Stimulated activated CD4-positive, alpha-beta T cell treated with anti-CD3 and anti-CD28 coated beads, Interleukin-2, amount 100 ng/mL, for 4 hours (primary cell): ENCODE measurements at regions not wholly inside any gene's neighbourhood (a gene's known extent, or its start where the extent isn't known, plus 50 kb on each side); places are given as distances from the start of the nearest gene placed in this dataset.

Source experiments
- DNase-seq: peaks from one replicate; pipeline ENCODE4 v3.0.0-alpha.2; 2020; ENCODE audit warnings: low read depth

GRCh38 chr15:39127151-39127790, 453.6 kb upstream of the THBS1 start:
- DNase-seq = no peak

DNA sequence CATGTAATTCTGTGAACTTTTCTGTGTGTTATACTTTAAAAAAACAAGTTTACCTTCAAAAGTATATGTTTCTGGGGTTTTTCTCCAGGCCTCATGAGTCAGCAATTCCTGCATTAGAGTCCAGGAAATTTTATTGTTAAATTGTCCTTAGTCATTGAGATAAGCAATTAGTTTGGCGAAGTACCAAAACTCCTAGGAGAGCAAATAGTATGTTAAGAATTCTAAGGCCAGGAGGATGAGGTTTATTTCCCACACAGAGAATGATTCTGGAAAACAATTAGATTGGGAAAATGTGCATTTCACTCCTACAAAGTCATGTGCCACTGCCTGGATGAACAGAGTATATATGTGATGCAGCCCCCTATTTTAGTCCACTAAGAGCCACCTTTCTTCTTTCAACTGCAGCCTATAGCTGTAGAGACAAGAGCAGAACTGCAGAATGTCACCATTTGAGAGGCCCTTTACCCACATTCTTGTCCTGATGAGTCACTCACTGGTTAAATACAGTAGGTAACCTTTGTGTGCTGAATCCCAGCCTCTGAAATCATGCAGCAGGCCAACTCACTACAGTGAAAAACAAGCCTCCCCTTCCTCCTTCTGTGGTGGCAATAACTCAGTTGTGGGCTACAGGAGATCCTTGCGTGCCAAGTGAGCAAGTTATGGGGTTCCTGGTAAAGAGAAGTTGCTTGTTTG, 452.8 kb upstream of the THBS1 start:
- DNase-seq = no peak

DNA sequence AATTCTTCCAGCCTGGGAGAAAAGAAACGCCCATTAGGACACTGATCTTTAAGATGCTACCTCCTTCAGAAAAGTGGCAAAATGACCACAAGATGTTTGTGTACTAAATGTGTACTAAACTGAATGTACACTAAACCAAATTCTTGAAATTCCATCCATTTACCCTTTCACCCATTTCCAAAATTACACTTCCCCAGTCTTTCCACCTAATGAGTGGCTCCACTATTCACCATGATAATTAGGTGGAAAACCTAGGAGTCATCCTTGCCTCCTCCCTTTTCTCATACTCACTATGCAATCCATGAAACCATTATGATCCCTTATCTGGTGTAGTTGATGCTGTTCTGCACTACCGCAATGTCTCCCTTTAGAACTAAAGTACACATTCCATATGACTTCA, 452.1 kb upstream of the THBS1 start:
- no peak for DNase-seq

DNA sequence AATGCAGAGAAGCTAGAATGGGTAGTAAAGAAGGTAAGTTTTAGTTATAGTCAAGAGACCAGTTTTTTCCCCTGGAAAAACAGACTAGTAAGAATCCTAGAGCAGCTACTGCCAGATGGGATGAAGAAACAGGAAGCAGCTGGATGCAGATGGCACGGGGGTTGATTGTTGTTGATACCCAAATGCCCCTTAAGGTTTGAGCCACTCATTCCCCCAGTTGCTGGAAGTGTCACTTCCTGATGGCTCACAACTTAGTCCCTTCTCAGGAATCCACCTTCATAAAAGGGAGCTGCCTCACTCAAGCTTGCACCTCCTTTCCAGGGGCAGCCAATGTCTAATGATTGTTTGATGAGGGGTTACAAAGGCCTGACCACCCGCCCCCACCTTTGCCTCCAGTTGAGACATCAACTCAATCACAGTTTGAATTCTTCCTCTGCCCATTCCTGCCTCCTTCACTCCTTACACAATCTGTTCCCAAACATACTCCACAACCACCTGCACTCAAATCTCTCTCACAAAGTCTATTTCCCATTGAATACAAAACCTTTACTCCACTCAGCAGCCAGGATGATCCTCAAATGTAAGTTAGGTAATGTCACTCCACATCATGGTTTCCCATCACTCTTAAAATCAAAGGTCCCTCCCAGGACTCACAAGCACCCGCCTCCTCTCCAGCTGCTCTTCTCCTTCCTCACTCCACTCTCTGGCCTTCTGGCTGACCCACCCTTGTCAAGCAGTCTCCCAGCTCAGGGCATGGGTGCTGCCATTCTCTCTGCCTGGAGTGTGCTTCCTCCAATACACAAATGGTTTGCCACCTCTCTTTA, 450.1 kb upstream of the THBS1 start:
- no peak for DNase-seq

- no peak for DNase-seq
Observed at GRCh38 chr15:39131609-39132008, 449.3 kb upstream of the THBS1 start.

DNA sequence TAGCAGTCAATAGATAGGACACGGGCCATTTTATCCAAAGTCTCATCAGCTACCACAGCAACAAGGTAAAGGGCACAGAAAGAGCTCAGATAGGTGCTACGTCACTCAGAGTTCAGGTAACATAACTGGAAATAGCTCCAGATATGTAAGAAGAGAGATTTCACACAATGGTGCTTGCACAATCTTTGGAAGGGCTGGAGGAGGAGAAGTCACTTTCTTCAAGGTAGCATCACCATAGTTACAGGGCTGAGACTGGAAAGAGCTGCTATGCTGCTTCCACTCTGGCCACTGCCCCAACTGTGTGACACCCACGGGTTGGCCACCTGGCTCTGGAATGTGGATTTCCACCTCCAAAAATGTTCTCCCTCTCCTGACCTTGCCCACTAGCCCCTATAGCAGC, 448.8 kb upstream of the THBS1 start:
- DNase-seq = no peak

GRCh38 chr15:39132954-39133600, 447.8 kb upstream of the THBS1 start:
- no peak for DNase-seq

- no peak for DNase-seq
Observed at GRCh38 chr15:39134282-39134681, 446.6 kb upstream of the THBS1 start.

GRCh38 chr15:39135989-39136388, 444.9 kb upstream of the THBS1 start:
- no peak for DNase-seq

DNA sequence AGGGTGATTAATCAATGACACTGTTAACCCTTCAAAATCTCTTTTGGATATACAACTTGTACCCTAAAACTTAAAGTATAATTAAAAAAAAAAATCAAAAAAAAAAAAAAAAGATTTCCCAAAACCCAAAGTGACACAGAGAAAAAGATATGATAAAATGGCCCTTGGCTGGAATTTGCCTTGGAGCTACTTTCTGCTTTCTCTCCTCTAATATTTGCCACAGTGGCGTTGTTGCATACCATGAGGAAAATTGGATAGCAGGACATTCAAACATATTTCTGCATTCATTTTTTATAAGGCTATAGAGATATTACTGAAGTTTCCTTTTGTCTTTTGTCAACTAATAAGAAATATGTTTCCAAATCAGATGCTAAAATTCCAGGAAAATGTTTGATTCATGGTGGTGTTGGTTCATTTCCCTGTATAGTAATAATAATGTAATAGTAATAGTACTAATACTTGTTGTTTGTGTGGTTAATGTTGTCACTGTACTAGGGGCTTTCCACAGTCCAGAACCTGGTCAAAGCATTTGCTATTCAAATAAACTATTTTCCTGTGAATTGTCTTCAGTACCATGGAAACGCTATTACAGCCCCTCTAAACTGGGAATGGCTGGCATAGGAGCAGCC, 441.3 kb upstream of the THBS1 start:
- no peak for DNase-seq

- no peak for DNase-seq
Observed at GRCh38 chr15:39140060-39140604, 440.7 kb upstream of the THBS1 start.

- DNase-seq = no peak
Observed at GRCh38 chr15:39142500-39142899, 438.4 kb upstream of the THBS1 start.

DNA sequence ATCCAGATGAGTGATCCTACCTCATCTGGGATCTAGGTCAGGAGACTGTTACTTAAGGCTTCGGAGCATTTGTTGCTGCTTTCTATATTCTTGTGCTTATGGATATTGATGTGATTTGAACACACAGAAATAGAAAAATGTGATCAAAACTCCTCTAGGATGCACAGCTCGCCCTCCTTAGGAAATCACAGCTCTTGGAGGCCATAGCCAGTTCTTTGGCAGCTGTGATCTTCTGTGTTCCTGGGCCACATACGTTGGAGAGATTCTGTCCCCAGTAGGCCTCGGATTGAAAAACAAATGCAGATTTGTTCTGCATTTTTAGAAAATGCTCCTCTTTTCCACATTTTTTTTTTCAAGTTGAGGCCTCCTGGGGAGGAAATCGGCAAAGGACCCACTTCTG, 437.4 kb upstream of the THBS1 start:
- no peak for DNase-seq

DNA sequence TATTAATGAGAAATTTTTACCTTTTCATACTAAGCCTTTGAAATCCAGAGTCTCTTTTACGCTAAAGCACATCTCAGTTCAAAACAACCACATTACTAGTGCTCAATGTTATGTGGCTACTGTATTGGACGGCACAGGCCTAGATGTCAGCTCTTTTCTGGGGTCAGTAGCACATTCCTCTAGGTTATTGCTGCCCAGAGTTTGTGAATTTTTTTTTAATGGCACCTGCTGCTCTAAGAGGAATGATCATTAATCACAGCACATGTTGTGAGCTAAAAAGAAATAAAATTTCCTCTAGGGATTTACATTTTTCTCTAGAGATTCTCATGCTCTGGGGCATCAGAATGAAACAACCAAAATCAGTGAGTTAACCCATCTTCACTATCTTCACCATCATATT, 436.8 kb upstream of the THBS1 start:
- DNase-seq = no peak

- no peak for DNase-seq
Observed at GRCh38 chr15:39144613-39145499, 436.0 kb upstream of the THBS1 start.

DNA sequence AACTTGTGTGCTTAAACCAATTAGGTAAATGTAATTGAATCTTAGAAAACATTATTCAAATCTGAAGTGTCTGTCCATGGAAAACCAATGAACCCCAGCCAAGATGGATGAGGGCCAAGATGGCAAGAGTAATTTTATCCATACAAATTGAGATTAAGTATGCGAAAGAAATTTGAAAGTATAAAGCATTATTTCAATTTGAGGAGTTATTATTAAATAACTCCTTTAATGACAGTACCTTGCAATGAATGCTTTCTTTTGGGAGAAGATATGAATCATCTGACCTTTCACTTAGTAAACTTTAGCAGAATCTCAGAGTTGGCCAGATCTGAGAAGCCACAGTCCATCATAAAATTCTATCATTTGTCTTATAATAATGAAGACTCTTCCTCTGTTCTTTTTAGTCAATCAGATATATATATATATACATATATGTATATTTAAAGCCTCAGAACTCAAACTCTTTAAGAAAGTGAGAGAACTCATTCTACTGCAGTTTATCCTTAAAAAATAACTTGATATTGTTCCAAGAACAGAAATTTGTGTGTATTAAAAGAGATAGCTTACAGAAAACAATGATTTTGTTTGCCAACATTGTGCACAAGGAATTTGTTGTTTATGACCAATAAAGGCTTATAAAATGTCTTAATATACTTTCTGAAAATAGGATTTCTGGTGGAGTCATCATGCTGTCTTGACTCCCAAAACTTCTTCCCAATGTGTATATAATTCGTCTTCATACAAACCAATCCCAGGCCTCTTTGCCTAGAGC, 434.8 kb upstream of the THBS1 start:
- DNase-seq = no peak

- DNase-seq = no peak
Observed at GRCh38 chr15:39149636-39150150, 431.2 kb upstream of the THBS1 start.

DNA sequence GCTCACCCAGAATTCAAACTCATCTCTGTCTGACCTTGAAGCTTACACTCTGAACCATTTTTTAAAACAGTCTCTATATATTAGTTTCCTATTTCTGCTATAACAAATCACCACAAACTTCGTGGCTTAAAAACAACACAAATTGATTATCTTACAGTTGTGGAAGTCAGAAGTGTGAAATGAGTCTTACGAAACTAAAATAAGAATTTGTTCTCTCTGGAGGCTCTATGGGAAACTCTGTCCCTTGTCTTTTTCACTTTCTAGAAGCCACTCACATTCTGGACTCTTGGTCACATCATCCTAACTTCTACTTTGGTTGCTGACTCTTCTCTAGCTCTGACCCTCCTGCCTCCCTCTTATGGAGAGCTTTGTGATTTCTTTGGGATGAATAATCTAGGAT, 429.3 kb upstream of the THBS1 start:
- no peak for DNase-seq

DNA sequence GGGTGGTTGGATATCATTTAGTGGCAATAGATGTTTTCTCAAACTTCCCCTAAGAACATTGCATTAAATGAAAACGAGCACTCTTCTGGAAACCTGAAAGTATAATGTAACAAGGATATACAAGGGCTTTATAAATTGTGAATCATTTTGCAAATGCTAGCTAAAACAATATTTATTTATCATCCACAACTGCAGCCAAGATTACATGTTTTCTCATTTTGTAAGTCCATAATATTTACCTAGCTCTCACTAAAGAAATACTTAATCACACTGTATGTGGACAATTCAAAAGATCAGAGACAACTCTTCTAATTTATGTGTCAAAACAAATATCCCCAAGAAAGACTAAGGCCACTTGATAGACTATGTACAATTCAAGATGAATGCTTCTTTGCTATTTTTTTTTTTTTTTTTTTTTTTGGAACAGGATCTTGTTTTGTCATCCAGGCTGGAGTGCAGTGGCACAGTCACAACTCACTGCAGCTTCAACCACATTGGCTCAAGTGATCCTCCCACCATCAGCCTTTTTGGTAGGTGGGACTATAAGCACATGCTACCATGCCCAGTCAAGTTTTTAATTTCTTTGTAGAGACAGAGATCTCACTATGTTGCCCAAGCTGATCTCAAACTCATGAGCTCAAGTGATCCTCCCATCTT, 427.7 kb upstream of the THBS1 start:
- no peak for DNase-seq
